GM19372 (cell line): ENCODE measurements at regions not wholly inside any gene's neighbourhood (a gene's known extent, or its start where the extent isn't known, plus 50 kb on each side); places are given as distances from the start of the nearest gene placed in this dataset.
"Not testable (repeated sequence)": the region's sequence is repeated elsewhere in the genome, so short reads cannot be mapped to it uniquely, and the experiment has no call there.

Experiments
- ATAC-seq: cut with Tn5 transposase; IDR thresholded peaks from one replicate; pipeline ENCODE4 v1.9.1; 2021; ENCODE audit warnings: mild to moderate bottlenecking, low read depth, moderate library complexity; ENCODE audit not compliant: unreplicated experiment

- ATAC-seq, result no peak
Measured at GRCh38 chr16:59964232-59964924, 1230.3 kb upstream of the GOT2 start.

DNA sequence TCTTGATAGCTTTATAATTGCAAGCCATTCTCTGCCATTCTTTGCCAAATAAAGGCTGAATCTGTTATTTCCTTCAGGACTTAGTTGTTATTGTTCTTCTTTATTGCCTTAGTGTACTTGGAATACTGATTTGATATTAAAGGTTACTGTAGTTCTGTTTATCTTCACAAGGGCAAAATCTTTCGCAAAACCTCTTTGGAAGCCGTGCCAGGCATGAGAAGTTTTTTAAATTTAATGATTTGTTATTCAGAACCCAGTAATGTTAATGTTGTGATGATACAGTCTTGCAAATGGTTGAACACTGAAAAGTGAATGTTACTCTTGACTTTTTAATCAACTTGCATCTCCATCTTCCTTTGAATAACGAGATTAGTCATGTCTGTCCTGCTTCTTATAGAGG, 1225.2 kb upstream of the GOT2 start:
- ATAC-seq, result no peak

GRCh38 chr16:59950431-59950830, 1216.3 kb upstream of the GOT2 start:
- ATAC-seq, result no peak

DNA sequence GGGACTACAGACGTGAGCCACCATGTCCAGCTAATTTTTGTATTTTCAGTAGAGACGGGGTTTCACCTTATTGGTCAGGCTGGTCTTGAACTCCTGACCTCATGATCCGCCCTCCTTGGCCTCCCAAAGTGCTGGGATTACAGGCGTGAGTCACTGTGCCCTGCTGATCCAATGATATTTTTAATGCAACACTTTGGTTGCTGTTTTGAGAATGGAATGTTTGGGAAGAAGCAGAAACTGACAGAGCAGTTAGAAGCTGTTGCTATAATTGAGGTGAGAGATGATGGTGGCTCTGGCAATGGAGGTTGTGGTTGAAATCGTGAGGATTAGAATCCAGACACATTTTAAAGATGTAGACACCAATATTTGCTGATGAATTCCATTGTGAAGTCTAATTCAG, 1209.9 kb upstream of the GOT2 start:
- not testable (repeated sequence) for ATAC-seq

- ATAC-seq, result no peak
Measured at GRCh38 chr16:59941594-59941993, 1207.5 kb upstream of the GOT2 start.

DNA sequence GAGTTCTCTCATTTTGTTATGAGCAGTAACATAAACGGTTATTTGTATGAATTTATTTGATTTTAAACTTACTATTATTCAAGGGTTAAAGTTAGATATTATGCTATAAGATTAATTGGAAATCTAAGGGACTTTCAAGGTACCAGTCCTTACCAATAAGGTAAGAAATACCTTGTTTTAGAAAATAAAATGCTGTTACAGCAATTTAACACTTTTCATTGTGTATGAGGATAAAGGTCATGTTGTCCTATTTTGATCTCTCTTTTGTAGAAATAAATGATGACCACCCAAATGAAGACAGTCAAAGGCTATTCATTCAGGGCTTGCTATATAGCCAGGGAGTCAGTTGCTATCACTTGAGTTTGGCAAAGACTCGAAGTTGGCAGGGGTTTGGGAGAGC, 1185.9 kb upstream of the GOT2 start:
- no peak for ATAC-seq

DNA sequence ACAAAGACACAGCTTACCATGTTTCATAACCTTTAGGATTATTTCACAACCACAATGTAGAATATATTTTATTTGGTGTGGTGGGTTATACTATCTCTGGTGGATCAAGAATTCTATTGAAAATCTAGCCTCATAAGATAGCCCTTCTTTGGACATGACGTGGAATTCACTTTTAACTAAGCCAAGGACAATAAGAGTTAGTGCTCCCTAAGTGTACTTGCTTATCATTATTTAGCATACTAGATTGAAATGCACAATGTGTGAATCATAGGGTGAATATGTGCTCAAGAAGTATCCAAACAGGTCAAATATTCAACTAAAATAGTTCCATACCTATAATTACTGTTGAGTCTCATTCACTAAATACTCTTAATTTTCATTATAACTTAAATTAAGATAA, 1179.5 kb upstream of the GOT2 start:
- no peak for ATAC-seq

DNA sequence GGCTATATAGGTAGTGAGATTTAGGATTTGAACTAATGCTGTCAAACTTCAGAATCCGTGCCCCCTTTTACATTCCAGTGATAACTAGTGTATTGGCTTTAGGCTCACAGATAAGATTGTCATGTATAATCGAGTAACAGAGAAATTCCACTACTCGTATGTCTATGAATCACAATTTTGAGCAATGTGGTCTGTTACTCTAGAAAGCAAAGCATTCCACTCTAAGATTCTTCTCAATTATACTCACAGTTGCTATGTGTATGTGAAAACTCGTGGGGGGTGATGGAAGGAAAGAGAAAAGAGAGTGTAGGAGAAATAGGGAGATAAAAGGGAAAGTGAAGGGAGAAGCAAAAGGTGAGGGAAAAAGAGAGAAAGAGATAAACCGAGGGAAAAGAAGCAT, 1175.1 kb upstream of the GOT2 start:
- ATAC-seq, result no peak

GRCh38 chr16:59907611-59908010, 1173.5 kb upstream of the GOT2 start:
- ATAC-seq, result no peak

- ATAC-seq, result no peak
Measured at GRCh38 chr16:59905606-59906005, 1171.5 kb upstream of the GOT2 start.

DNA sequence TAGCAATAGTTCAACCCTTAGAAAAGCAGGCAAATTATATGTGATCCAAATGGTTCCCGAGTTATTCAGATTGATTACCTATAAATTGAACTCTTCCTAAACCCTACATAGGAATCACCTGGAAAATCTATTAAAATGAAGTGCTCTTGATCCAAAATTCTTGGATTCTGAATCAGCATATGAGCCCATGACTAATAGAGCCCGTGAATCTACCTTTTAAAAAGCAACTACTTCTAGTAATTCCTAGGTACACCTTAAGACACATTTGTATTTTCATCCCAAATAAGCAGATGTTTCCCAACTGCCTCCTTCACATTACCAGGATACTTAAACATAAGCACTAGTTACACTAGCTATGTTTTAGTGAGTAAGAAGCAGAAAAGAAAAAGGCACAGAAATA, 1171.0 kb upstream of the GOT2 start:
- ATAC-seq, result no peak

DNA sequence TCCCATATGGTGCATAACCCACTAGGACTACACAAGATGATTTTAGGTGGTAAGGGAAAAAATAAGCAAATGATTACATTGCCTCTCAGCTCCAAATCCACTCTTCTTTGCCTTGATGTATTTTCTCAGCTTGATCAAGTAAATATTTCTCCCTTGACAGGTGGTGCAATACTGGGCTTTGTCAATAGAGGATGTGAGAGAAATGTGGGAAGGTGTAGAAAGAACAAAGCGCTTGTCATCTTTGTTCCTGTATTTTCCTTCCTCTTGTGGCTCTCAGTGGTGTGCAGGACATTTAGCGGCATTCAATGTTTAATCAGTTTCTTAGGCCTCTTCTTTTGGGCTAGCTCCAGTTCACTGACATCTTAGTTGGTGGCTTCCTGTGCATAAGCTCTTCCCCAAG, 1165.8 kb upstream of the GOT2 start:
- ATAC-seq, result no peak

- no peak for ATAC-seq
Measured at GRCh38 chr16:59892376-59892775, 1158.3 kb upstream of the GOT2 start.

GRCh38 chr16:59887856-59888255, 1153.7 kb upstream of the GOT2 start:
- no peak for ATAC-seq

DNA sequence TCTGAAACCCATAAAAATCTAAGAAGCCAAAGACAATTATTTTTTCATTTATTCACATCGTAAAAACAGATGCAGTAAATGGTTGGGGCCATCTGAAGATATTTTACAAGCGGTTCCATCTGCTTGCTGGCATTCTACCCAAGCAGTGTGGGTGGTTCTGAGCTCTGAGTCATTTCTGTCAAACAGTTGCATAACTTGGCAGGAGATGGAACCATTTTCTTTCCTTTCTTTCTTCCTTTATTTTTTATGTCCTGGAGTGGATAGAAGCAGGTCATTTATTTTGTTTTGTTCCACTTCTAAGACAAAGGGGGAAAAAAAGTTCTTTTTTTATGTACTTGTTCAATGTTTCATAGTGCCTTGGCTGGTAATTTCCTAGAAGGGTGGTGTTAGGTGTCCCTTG, 1151.9 kb upstream of the GOT2 start:
- ATAC-seq, result no peak

DNA sequence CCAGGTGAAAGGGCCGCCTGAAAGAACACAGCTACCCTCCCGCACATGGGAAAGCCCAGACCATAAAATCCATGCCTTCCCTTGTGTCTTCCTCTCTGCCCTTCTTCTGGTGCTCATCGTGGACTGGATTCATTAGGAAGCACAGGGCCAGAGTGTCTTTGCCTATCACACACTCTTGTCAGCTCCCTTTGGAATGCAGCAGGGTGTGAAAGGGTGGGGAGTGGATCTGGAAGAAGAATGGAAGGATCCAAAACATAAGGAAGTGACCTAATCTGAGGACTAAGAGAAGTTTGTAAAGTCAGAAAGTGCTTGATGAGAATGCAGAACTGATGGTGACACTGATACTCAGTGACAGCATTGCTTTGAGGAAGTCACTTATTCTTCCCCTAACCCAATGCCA, 1147.3 kb upstream of the GOT2 start:
- no peak for ATAC-seq

- ATAC-seq, result no peak
Measured at GRCh38 chr16:59880611-59881010, 1146.5 kb upstream of the GOT2 start.

- ATAC-seq, result no peak
Measured at GRCh38 chr16:59878999-59879398, 1144.9 kb upstream of the GOT2 start.

DNA sequence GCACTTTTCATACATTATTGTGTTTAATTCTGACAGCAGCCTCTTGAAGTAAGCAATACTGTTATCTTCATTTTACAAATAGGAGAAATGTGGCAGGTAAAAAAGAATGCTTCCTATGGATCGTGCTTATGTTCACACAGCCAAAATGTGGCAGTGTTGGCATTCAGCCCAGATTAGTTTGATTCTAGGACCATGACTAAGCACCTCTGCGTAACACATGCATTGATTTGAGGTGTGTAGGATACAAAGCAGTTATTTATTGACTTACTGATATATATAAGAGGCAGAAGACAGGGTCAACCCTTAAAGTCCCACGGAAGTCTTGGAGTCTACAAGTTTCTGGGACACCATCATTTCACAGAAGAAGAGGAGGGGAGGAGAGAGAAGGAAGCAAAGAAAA, 1144.4 kb upstream of the GOT2 start:
- no peak for ATAC-seq

- no peak for ATAC-seq
Measured at GRCh38 chr16:59864981-59865666, 1131.0 kb upstream of the GOT2 start.

- no peak for ATAC-seq
Measured at GRCh38 chr16:59859676-59860402, 1125.7 kb upstream of the GOT2 start.
